Panc1 (cell line): ENCODE measurements at regions not wholly inside any gene's neighbourhood (a gene's known extent, or its start where the extent isn't known, plus 50 kb on each side); places are given as distances from the start of the nearest gene placed in this dataset.

ENCODE experiments used
- ATAC-seq: fragments of 200-7000 bp; cut with Tn5 transposase; 2 replicates; pipeline ENCODE4 v1.9.1; 2020; ENCODE audit warnings: mild to moderate bottlenecking, moderate library complexity
- BruUV-seq: library from RNA; stranded (reverse); fragments of 400-500 nt; replicated peaks from 2 replicates; lab custom pipeline; 2021; lab: Mats Ljungman, UMichigan
- CTCF ChIA-PET: fragments of 300-600 bp; sonication (Branson Sonifier 250); formaldehyde crosslinking; loops from one replicate; lab custom pipeline; 2022; ENCODE audit warnings: antibody characterized with exemption; lab: Charles Lee
- POLR2A ChIA-PET: fragments of 300-600 bp; sonication (Branson Sonifier 250); formaldehyde crosslinking; loops from one replicate; lab custom pipeline; 2022; ENCODE audit warnings: antibody characterized with exemption; lab: Charles Lee
- DNase-seq: peaks from one replicate; pipeline ENCODE4 v3.0.0-alpha.2; 2010; ENCODE audit warnings: low read depth, low spot score
- H3K27ac ChIP-seq: 2 replicates; pipeline ENCODE4 v1.5.1; 2011; ENCODE audit warnings: mild to moderate bottlenecking, low read length, inconsistent platforms
- H3K27me3 ChIP-seq: fragments of 200-500 bp; sonication (Bioruptor generic); 2 replicates; pipeline ENCODE4 v1.6.0; 2014; ENCODE audit warnings: low read length, inconsistent platforms; ENCODE audit not compliant: control insufficient read depth, insufficient read depth
- H3K36me3 ChIP-seq: fragments of 200-500 bp; sonication (Bioruptor generic); 2 replicates; pipeline ENCODE4 v1.5.1; 2014; ENCODE audit warnings: inconsistent platforms, mild to moderate bottlenecking, low read length, moderate library complexity; ENCODE audit not compliant: control insufficient read depth, insufficient read depth
- H3K4me1 ChIP-seq: 2 replicates; pipeline ENCODE4 v1.5.1; 2011; ENCODE audit warnings: inconsistent platforms, mild to moderate bottlenecking, low read length, moderate library complexity; ENCODE audit not compliant: control insufficient read depth, insufficient read depth
- H3K4me3 ChIP-seq, 2 experiments: 2 replicates each; pipeline ENCODE4 v1.5.1; 2011 to 2012; ENCODE audit warnings: low read depth in 2 of 2, low read length in 2 of 2, mild to moderate bottlenecking in 2 of 2, inconsistent platforms in 1 of 2, moderate library complexity in 1 of 2
- H3K9me3 ChIP-seq: fragments of 200-500 bp; sonication (Bioruptor generic); 2 replicates; pipeline ENCODE4 v1.5.1; 2014; ENCODE audit warnings: low read depth, mild to moderate bottlenecking, inconsistent platforms, low read length, moderate library complexity; ENCODE audit not compliant: control insufficient read depth, insufficient read depth
- POLR2AphosphoS5 ChIP-seq: IDR thresholded peaks from 2 replicates; pipeline ENCODE4 v1.6.1; 2012; ENCODE audit warnings: mild to moderate bottlenecking, low read depth, low read length, moderate library complexity
- SIN3A ChIP-seq: IDR thresholded peaks from 2 replicates; pipeline ENCODE4 v1.6.1; 2012; ENCODE audit warnings: low read depth, mild to moderate bottlenecking, low read length, moderate library complexity, borderline replicate concordance; ENCODE audit not compliant: insufficient read depth
- TCF7L2 ChIP-seq: IDR thresholded peaks from 2 replicates; pipeline ENCODE4 v1.6.1; 2011; ENCODE audit warnings: mild to moderate bottlenecking, low read depth, low read length, inconsistent platforms
- in situ Hi-C: cut with HindIII; loops from 2 replicates; pipeline ENCODE4 v1.10.0; 2016; ENCODE audit warnings: low sequenced_read_pairs, low pct_unique_long_range_greater_than_20kb
- intact Hi-C: fragments of 100-400 bp; cut with micrococcal nuclease; formaldehyde crosslinking; loops from one replicate; pipeline ENCODE4 v1.10.0; 2022; ENCODE audit not compliant: unreplicated experiment
- TF ChIP-seq, protein P1 (sequence below): fragments of 450-650 bp; IDR thresholded peaks from 2 replicates; pipeline ENCODE4 v1.5.1; 2017; ENCODE audit warnings: mild to moderate bottlenecking
- TF ChIP-seq, protein P2 (sequence below), 2 experiments: IDR thresholded peaks; 2 replicates each; pipeline ENCODE4 v1.6.1; 2011 to 2012; ENCODE audit warnings: low read depth in 2 of 2, control low read depth in 1 of 2, low read length in 1 of 2, mild to moderate bottlenecking in 1 of 2, moderate library complexity in 1 of 2; ENCODE audit not compliant: insufficient read depth in 1 of 2

- intact Hi-C loops (no loop called here), in situ Hi-C loops (no loop called here)
- no peaks in the 10 kb centered on the region for H3K27me3 ChIP-seq
- H3K9me3 ChIP-seq: no peaks in the 10 kb centered on the region
- no peaks in the 10 kb centered on the region for H3K36me3 ChIP-seq
- no peak overlapping the region for H3K27ac ChIP-seq
- no peak for DNase-seq
- H3K4me3 ChIP-seq: no peak overlapping the region
- ATAC-seq: no peak
- BruUV-seq: no TSS peak
- ChIA-PET CTCF (no interaction called here), POLR2A (no interaction called here)
- no peaks in the 10 kb centered on the region for H3K4me1 ChIP-seq
- no peak for TF ChIP-seq POLR2AphosphoS5
- no peak for TF ChIP-seq TCF7L2
- TF ChIP-seq, protein P1, sequence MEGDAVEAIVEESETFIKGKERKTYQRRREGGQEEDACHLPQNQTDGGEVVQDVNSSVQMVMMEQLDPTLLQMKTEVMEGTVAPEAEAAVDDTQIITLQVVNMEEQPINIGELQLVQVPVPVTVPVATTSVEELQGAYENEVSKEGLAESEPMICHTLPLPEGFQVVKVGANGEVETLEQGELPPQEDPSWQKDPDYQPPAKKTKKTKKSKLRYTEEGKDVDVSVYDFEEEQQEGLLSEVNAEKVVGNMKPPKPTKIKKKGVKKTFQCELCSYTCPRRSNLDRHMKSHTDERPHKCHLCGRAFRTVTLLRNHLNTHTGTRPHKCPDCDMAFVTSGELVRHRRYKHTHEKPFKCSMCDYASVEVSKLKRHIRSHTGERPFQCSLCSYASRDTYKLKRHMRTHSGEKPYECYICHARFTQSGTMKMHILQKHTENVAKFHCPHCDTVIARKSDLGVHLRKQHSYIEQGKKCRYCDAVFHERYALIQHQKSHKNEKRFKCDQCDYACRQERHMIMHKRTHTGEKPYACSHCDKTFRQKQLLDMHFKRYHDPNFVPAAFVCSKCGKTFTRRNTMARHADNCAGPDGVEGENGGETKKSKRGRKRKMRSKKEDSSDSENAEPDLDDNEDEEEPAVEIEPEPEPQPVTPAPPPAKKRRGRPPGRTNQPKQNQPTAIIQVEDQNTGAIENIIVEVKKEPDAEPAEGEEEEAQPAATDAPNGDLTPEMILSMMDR: no peak
- TF ChIP-seq, protein P2, sequence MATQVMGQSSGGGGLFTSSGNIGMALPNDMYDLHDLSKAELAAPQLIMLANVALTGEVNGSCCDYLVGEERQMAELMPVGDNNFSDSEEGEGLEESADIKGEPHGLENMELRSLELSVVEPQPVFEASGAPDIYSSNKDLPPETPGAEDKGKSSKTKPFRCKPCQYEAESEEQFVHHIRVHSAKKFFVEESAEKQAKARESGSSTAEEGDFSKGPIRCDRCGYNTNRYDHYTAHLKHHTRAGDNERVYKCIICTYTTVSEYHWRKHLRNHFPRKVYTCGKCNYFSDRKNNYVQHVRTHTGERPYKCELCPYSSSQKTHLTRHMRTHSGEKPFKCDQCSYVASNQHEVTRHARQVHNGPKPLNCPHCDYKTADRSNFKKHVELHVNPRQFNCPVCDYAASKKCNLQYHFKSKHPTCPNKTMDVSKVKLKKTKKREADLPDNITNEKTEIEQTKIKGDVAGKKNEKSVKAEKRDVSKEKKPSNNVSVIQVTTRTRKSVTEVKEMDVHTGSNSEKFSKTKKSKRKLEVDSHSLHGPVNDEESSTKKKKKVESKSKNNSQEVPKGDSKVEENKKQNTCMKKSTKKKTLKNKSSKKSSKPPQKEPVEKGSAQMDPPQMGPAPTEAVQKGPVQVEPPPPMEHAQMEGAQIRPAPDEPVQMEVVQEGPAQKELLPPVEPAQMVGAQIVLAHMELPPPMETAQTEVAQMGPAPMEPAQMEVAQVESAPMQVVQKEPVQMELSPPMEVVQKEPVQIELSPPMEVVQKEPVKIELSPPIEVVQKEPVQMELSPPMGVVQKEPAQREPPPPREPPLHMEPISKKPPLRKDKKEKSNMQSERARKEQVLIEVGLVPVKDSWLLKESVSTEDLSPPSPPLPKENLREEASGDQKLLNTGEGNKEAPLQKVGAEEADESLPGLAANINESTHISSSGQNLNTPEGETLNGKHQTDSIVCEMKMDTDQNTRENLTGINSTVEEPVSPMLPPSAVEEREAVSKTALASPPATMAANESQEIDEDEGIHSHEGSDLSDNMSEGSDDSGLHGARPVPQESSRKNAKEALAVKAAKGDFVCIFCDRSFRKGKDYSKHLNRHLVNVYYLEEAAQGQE (IDR thresholded peaks at IDR 0.05; ENCODE audit: insufficient read depth in 1 of 2, low read depth in 2 of 2, low read length in 1 of 2): no peak
- no peak for TF ChIP-seq SIN3A
Measured at GRCh38 chr6:68200929-68201328, 434.2 kb upstream of the ADGRB3 start.

- in situ Hi-C loops: no loop called here
- intact Hi-C loops: no loop called here
- ATAC-seq: no peak
- Histone ChIP-seq H3K27ac (no peak overlapping the region), H3K4me3 (no peak overlapping the region), H3K4me1 (no peaks in the 10 kb centered on the region), H3K9me3 (no peaks in the 10 kb centered on the region), H3K36me3 (no peaks in the 10 kb centered on the region), H3K27me3 (no peaks in the 10 kb centered on the region)
- ChIA-PET CTCF (no interaction called here), POLR2A (no interaction called here)
- BruUV-seq: no TSS peak
- TF ChIP-seq, protein P2 (IDR thresholded peaks at IDR 0.05; ENCODE audit: insufficient read depth in 1 of 2, low read depth in 2 of 2, low read length in 1 of 2): no peak
- TF ChIP-seq TCF7L2: no peak
- TF ChIP-seq, protein P1: no peak
- TF ChIP-seq SIN3A: no peak
- TF ChIP-seq POLR2AphosphoS5: no peak
- no peak for DNase-seq
Measured at GRCh38 chr6:68197356-68197755, 437.7 kb upstream of the ADGRB3 start.
